Kidney epithelial cell (primary cell): ENCODE measurements at regions not wholly inside any gene's neighbourhood (a gene's known extent, or its start where the extent isn't known, plus 50 kb on each side); places are given as distances from the start of the nearest gene placed in this dataset.
"Not testable (repeated sequence)": the region's sequence is repeated elsewhere in the genome, so short reads cannot be mapped to it uniquely, and the experiment has no call there.

Experiments
- DNase-seq: peaks from one replicate; pipeline ENCODE4 v3.0.0-alpha.2; 2010; ENCODE audit warnings: low read depth
- H3K27me3 ChIP-seq: 2 replicates; pipeline ENCODE4 v1.6.0; 2011; ENCODE audit warnings: low read length; ENCODE audit not compliant: control insufficient read depth, insufficient read depth
- H3K36me3 ChIP-seq: 2 replicates; pipeline ENCODE4 v1.5.1; 2011; ENCODE audit warnings: low read length; ENCODE audit not compliant: control insufficient read depth, insufficient read depth
- H3K4me3 ChIP-seq: 2 replicates; pipeline ENCODE4 v1.5.1; 2011; ENCODE audit warnings: low read depth, mild to moderate bottlenecking, control low read depth, low read length
- CTCF ChIP-seq: IDR thresholded peaks from 2 replicates; pipeline ENCODE4 v1.5.1; 2011; ENCODE audit warnings: mild to moderate bottlenecking, moderate library complexity, low read length, control low read depth, inconsistent platforms; ENCODE audit not compliant: insufficient read depth, poor library complexity, severe bottlenecking

GRCh38 chr1:101437800-101438199 lies 201.0 kb downstream of the S1PR1 start:
- DNase-seq: no peak
- H3K36me3 ChIP-seq: no peaks in the 10 kb centered on the region
- H3K4me3 ChIP-seq: no peak overlapping the region
- TF ChIP-seq CTCF: no peak
- H3K27me3 ChIP-seq: no peaks in the 10 kb centered on the region

- no peak for DNase-seq
- H3K27me3 ChIP-seq: no peaks in the 10 kb centered on the region
- TF ChIP-seq CTCF: peak; percentile 29
- H3K36me3 ChIP-seq: no peaks in the 10 kb centered on the region
- H3K4me3 ChIP-seq: no peak overlapping the region
Observed at GRCh38 chr1:101438359-101438758, 201.5 kb downstream of the S1PR1 start.

- no peak for DNase-seq
- H3K36me3 ChIP-seq: no peaks in the 10 kb centered on the region
- TF ChIP-seq CTCF: no peak
- no peak overlapping the region for H3K4me3 ChIP-seq
- H3K27me3 ChIP-seq: no peaks in the 10 kb centered on the region
Observed at GRCh38 chr1:101440485-101440884, 203.7 kb downstream of the S1PR1 start.

GRCh38 chr1:101444381-101444780 lies 207.6 kb downstream of the S1PR1 start:
- TF ChIP-seq CTCF: no peak
- no peak for DNase-seq
- Histone ChIP-seq H3K4me3 (no peak overlapping the region), H3K36me3 (no peaks in the 10 kb centered on the region), H3K27me3 (no peaks in the 10 kb centered on the region)

GRCh38 chr1:101444873-101445618 lies 208.2 kb downstream of the S1PR1 start:
- H3K27me3 ChIP-seq: no peaks in the 10 kb centered on the region
- no peak overlapping the region for H3K4me3 ChIP-seq
- no peak for TF ChIP-seq CTCF
- DNase-seq: no peak
- no peaks in the 10 kb centered on the region for H3K36me3 ChIP-seq

- Histone ChIP-seq H3K36me3 (no peaks in the 10 kb centered on the region), H3K27me3 (no peaks in the 10 kb centered on the region), H3K4me3 (no peak overlapping the region)
- no peak for TF ChIP-seq CTCF
- no peak for DNase-seq
Observed at GRCh38 chr1:101448018-101448417, 211.2 kb downstream of the S1PR1 start.

- DNase-seq, H3K36me3 ChIP-seq, H3K4me3 ChIP-seq, H3K27me3 ChIP-seq: not testable (repeated sequence)
Observed at GRCh38 chr1:101450691-101451090, 213.9 kb downstream of the S1PR1 start.
